ENCODE measurements at regions not wholly inside any gene's neighbourhood (a gene's known extent, or its start where the extent isn't known, plus 50 kb on each side); places are given as distances from the start of the nearest gene placed in this dataset.

- WGBS, 2 donors: 89 to 94% methylated on average over 10 of the region's 10 CpGs
- no peak for DNase-seq (ENCODE audit: low spot score in 2 of 2)
- no peak for TF ChIP-seq POLR2A (IDR thresholded peaks at IDR 0.05)
- no peak for TF ChIP-seq CTCF (IDR thresholded peaks at IDR 0.05)
- no peak overlapping the region for H3K4me3 ChIP-seq (ENCODE audit: low read depth, poor library complexity, severe bottlenecking)
- intact Hi-C loops (cut with DNase I; ENCODE audit: low total_unique reads): no loop called here
Measured at GRCh38 chr15:29331071-29331470, 61.4 kb upstream of the NSMCE3 start.

- WGBS, 2 donors: 32 to 86% methylated on average over 1 of the region's 1 CpG
- no peak for DNase-seq (ENCODE audit: low spot score in 2 of 2)
- no peak overlapping the region for H3K4me3 ChIP-seq (ENCODE audit: low read depth, poor library complexity, severe bottlenecking)
- intact Hi-C loops (cut with DNase I; ENCODE audit: low total_unique reads): no loop called here
- no peak for TF ChIP-seq CTCF (IDR thresholded peaks at IDR 0.05)
- no peak for TF ChIP-seq POLR2A (IDR thresholded peaks at IDR 0.05)
Measured at GRCh38 chr15:29324746-29325145, 55.1 kb upstream of the NSMCE3 start.

- no peak for DNase-seq (ENCODE audit: low spot score in 2 of 2)
- TF ChIP-seq CTCF (IDR thresholded peaks at IDR 0.05) (no peak), POLR2A (IDR thresholded peaks at IDR 0.05) (no peak)
- no peak overlapping the region for H3K4me3 ChIP-seq (ENCODE audit: low read depth, poor library complexity, severe bottlenecking)
- intact Hi-C loops (cut with DNase I; ENCODE audit: low total_unique reads): no loop called here
- 66 to 68% methylated on average over 1 of the region's 1 CpG for WGBS, 2 donors
Measured at GRCh38 chr15:29323557-29323956, 53.9 kb upstream of the NSMCE3 start.

GRCh38 chr15:29322415-29322814, 52.8 kb upstream of the NSMCE3 start:
- 60 to 67% methylated on average over 6 of the region's 6 CpGs for WGBS, 2 donors
- intact Hi-C loops (cut with DNase I; ENCODE audit: low total_unique reads): no loop called here
- H3K4me3 ChIP-seq (ENCODE audit: low read depth, poor library complexity, severe bottlenecking): no peak overlapping the region
- TF ChIP-seq POLR2A (IDR thresholded peaks at IDR 0.05) (no peak), CTCF (IDR thresholded peaks at IDR 0.05) (no peak)
- no peak for DNase-seq (ENCODE audit: low spot score in 2 of 2)

- TF ChIP-seq CTCF (IDR thresholded peaks at IDR 0.05) (no peak), POLR2A (IDR thresholded peaks at IDR 0.05) (no peak)
- DNase-seq (ENCODE audit: low spot score in 2 of 2): no peak
- intact Hi-C loops (cut with DNase I; ENCODE audit: low total_unique reads): no loop called here
- no peak overlapping the region for H3K4me3 ChIP-seq (ENCODE audit: low read depth, poor library complexity, severe bottlenecking)
- 56 to 66% methylated on average over 1 of the region's 1 CpG for WGBS, 2 donors
Measured at GRCh38 chr15:29320420-29320819, 50.8 kb upstream of the NSMCE3 start.

- H3K4me3 ChIP-seq (ENCODE audit: low read depth, poor library complexity, severe bottlenecking): no peak overlapping the region
- intact Hi-C loops (cut with DNase I; ENCODE audit: low total_unique reads): no loop called here
- no peak for DNase-seq (ENCODE audit: low spot score in 2 of 2)
- 44 to 59% methylated on average over 3 of the region's 3 CpGs for WGBS, 2 donors
- TF ChIP-seq POLR2A (IDR thresholded peaks at IDR 0.05) (no peak), CTCF (IDR thresholded peaks at IDR 0.05) (no peak)
Measured at GRCh38 chr15:29319823-29320222, 50.2 kb upstream of the NSMCE3 start.
